Spinal cord (tissue), 9 donors: ENCODE measurements at regions not wholly inside any gene's neighbourhood (a gene's known extent, or its start where the extent isn't known, plus 50 kb on each side); places are given as distances from the start of the nearest gene placed in this dataset.
A peak's percentile ranks its signal among the peaks of the same experiment; 100 is the strongest.

Experiments
- DNase-seq, 6 donors: peaks; one replicate each; pipeline versions ENCODE4 v3.0.0 to v3.0.0-alpha.2; 2013 to 2015; ENCODE audit warnings: low spot score in 6 of 6, low read depth in 4 of 6
- H3K27ac ChIP-seq: one replicate; pipeline ENCODE4 v1.5.1; 2013; ENCODE audit warnings: low read depth, low read length, control low read depth
- H3K27me3 ChIP-seq: one replicate; pipeline ENCODE4 v1.6.1; 2013; ENCODE audit warnings: low read length; ENCODE audit not compliant: control insufficient read depth, insufficient read depth
- H3K36me3 ChIP-seq: one replicate; pipeline ENCODE4 v1.6.1; 2013; ENCODE audit warnings: low read length; ENCODE audit not compliant: control insufficient read depth, insufficient read depth
- H3K4me1 ChIP-seq: one replicate; pipeline ENCODE4 v1.6.1; 2013; ENCODE audit warnings: low read length; ENCODE audit not compliant: control insufficient read depth, insufficient read depth
- H3K4me3 ChIP-seq: one replicate; pipeline ENCODE4 v1.5.1; 2013; ENCODE audit warnings: low read depth, low read length, control low read depth
- H3K9me3 ChIP-seq: one replicate; pipeline ENCODE4 v1.6.1; 2013; ENCODE audit warnings: low read length; ENCODE audit not compliant: control insufficient read depth, insufficient read depth
- WGBS: methylation state at CpG from one replicate; pipeline ENCODE4 v1.1.5; 2013; ENCODE audit warnings: missing lambda C conversion rate; ENCODE audit not compliant: insufficient coverage; 5-methylcytosine and 5-hydroxymethylcytosine counted together
- donor health status: healthy.

DNA sequence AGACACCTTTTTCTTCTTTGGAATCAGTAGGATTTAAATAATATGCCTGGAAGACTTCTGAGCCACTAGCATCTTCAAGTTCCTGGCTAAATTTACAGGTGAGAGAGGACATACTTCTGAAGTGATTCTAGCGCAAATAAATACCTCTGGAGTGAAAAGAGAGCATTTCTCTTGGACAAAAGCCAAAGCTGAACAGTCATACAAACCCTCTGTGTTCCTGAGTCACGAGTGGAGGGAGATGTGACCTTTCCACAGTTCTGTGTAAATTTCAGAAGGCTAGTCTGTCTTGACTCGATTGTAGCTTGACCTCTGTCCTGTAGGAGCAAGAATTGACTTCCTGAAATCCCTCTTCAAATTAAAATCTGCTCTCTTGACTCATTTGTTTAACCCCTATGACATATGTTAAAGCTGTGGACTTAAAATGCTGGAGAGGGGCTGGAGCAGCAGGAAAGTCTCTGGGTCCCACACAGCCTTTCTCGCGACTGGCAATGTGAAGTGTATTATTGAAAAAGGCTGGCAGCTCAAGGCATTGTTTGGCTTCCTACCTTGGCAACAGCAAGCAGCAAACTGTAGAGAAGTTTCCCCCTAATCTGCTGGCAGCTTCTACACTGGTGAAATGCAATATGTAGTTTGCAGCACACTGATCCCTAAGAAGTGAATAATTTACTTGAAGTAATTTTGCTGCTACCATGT, 79.6 kb upstream of the GCFC2 start:
- peak in 3 of 6 donors; percentile 19 to 90 (median 72) for DNase-seq
- peaks cover 4% of the 10 kb centered on the region for H3K4me1 ChIP-seq
- H3K27ac ChIP-seq: no peak overlapping the region
- H3K36me3 ChIP-seq: no peaks in the 10 kb centered on the region
- WGBS: 83% methylated on average over 1 of the region's 5 CpGs
- H3K4me3 ChIP-seq: no peak overlapping the region
- H3K27me3 ChIP-seq: no peaks in the 10 kb centered on the region
- H3K9me3 ChIP-seq: no peaks in the 10 kb centered on the region

DNA sequence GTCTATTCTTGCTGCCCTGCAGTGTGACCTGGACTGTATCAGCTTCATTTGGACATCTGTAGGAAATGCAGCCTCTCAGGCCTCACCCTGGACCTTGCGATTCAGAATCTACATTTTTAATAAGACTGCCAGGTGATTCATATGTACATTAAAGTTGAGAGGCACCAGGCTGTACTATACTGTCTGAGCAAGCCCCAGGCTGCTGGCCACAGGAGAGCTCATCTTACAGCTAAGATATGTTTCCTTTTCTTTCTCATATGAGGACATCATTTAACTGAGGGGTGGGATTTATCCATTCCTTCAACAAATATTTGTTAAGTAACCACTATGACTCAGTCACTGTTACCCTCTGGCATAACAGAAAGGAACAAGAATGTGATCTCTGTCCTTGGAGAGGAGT, 78.2 kb upstream of the GCFC2 start:
- Histone ChIP-seq H3K4me3 (no peak overlapping the region), H3K36me3 (no peaks in the 10 kb centered on the region), H3K9me3 (no peaks in the 10 kb centered on the region), H3K27me3 (no peaks in the 10 kb centered on the region), H3K4me1 (peaks cover 4% of the 10 kb centered on the region), H3K27ac (no peak overlapping the region)
- no CpG with 5 or more reads among the region's 1 CpG for WGBS
- DNase-seq: no peak

GRCh38 chr2:75788154-75788553, 77.4 kb upstream of the GCFC2 start:
- 79% methylated on average over 4 of the region's 4 CpGs for WGBS
- Histone ChIP-seq H3K27ac (no peak overlapping the region), H3K9me3 (no peaks in the 10 kb centered on the region)

DNA sequence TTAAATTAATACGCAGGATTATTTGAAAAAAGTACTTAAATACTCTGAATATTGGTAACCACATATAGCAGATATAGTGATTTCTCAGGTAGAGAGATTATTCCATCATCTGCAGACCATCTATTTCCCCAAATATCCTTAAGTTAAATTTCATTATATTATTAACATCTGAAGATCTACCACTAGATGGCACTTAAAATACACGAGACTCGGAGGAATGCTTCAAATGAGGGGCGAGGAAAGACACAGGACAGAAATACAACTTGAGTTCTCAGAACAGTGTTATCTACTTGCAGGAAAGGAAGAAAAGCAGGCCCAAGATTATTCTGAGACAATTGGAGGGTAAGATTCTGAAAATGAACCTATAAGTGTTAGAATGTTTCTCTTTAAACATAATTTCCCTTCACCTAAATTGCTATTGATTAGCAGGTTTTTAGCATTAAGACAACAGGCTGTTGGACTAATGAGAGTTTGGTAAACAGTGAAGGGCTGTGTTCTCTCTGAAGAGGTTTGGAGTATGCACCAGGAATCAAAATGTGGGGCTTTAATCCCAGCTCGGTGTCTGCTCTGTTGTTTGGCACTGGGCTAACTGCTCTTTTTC, 76.9 kb upstream of the GCFC2 start:
- H3K4me1 ChIP-seq: peaks cover 4% of the 10 kb centered on the region
- H3K27ac ChIP-seq: no peak overlapping the region
- no peaks in the 10 kb centered on the region for H3K27me3 ChIP-seq
- no CpG with 5 or more reads among the region's 5 CpGs for WGBS
- H3K9me3 ChIP-seq: no peaks in the 10 kb centered on the region
- DNase-seq: peak; percentile 42 to 95 (median 62)
- H3K36me3 ChIP-seq: no peaks in the 10 kb centered on the region
- no peak overlapping the region for H3K4me3 ChIP-seq

More at GRCh38 chr2:75788154-75788553, 77.4 kb upstream of the GCFC2 start:
- no peaks in the 10 kb centered on the region for H3K27me3 ChIP-seq
- no peak for DNase-seq
- H3K36me3 ChIP-seq: no peaks in the 10 kb centered on the region
- H3K4me1 ChIP-seq: peaks cover 4% of the 10 kb centered on the region
- no peak overlapping the region for H3K4me3 ChIP-seq

- Histone ChIP-seq H3K27ac (no peak overlapping the region), H3K27me3 (no peaks in the 10 kb centered on the region), H3K36me3 (no peaks in the 10 kb centered on the region), H3K4me3 (no peak overlapping the region), H3K9me3 (no peaks in the 10 kb centered on the region), H3K4me1 (no peaks in the 10 kb centered on the region)
- no peak for DNase-seq
- 41% methylated on average over 2 of the region's 3 CpGs for WGBS
Measured at GRCh38 chr2:75775311-75775823, 64.7 kb upstream of the GCFC2 start.

DNA sequence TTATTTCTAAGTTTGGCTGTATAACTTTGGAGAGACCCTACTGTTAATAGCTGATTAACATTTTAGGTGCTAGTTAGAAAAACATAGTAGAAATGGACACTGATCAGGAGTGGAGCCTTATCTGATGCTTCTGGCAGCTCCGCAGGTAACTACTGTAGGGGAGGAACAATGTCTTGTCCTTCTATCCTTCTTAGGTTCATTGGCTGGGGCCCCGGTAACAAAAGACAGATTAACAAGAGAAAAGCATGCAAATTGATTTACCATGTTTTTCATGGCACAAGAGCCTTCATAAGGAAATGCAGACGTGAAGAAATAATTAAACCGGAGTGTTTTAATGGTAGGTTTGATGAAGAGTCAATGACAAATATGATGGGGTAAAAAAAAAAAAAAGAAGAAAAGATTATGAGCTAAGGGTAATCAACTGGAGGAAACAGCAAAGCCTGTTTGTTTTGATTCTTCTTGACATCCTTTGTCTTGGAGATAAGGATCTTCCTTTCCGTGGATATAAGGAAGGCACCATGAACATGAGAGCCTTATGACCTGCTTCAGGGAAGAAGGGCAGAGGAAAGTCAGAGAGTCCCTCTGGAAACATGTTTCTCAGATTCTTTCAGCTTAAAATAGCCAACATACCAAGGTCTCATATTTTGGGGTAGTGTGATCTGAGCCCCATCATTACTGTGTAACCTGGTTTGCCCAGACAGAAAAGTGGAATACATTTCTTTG, 62.4 kb upstream of the GCFC2 start:
- WGBS: 37% methylated on average over 5 of the region's 5 CpGs
- Histone ChIP-seq H3K9me3 (no peaks in the 10 kb centered on the region), H3K27me3 (no peaks in the 10 kb centered on the region), H3K36me3 (no peaks in the 10 kb centered on the region), H3K27ac (no peak overlapping the region), H3K4me3 (no peak overlapping the region), H3K4me1 (no peaks in the 10 kb centered on the region)
- no peak for DNase-seq

DNA sequence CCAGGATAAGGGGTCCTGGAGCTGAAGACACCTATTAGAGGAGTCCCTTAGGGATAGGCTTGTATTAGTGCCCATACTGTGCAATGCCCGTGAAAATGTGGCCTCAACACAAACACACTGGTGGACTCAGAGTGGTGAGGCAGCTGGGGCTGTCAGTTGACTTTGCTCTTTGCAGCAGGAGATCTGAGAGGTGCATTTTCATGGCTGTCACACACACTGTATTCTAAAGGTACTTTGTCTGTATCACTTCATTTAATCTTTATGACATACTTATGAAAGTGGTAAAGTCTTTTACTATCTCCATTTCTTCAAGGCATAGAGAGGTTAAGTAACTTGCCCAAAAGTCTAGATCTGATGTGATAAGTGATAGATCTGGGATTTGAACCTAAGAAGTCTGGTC, 55.1 kb upstream of the GCFC2 start:
- Histone ChIP-seq H3K4me3 (no peak overlapping the region), H3K4me1 (no peaks in the 10 kb centered on the region), H3K27ac (no peak overlapping the region), H3K9me3 (no peaks in the 10 kb centered on the region), H3K27me3 (no peaks in the 10 kb centered on the region), H3K36me3 (no peaks in the 10 kb centered on the region)
- no peak for DNase-seq
- 100% methylated on average over 1 of the region's 1 CpG for WGBS

DNA sequence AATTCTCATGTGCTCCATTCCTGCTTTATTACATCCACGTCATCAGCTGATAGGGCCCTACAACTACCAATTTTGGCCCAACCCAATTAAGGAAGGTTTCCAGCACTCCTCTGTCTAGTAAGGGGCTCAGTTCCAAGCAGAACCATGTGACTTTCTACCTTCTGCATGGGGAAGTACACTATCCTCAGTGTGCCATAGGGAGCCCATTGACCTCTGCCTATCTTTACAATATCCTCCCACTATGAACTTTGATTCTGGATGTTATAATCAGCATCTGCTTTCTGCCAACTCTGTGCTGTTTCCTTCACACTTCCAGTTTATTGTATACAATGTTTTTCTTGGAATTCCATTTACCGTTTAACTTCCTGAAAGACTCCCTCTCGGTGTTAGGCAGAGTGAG, 53.9 kb upstream of the GCFC2 start:
- no peaks in the 10 kb centered on the region for H3K27me3 ChIP-seq
- no peaks in the 10 kb centered on the region for H3K4me1 ChIP-seq
- WGBS: 74% methylated on average over 3 of the region's 3 CpGs
- no peaks in the 10 kb centered on the region for H3K9me3 ChIP-seq
- no peak overlapping the region for H3K4me3 ChIP-seq
- H3K27ac ChIP-seq: no peak overlapping the region
- DNase-seq: no peak
- H3K36me3 ChIP-seq: no peaks in the 10 kb centered on the region
